Erythroblast (primary cell): ENCODE measurements at regions not wholly inside any gene's neighbourhood (a gene's known extent, or its start where the extent isn't known, plus 50 kb on each side); places are given as distances from the start of the nearest gene placed in this dataset.

Experiments
- GATA1 ChIP-seq: IDR thresholded peaks from 2 replicates; pipeline ENCODE4 v1.6.1; 2011; ENCODE audit warnings: low read depth, mild to moderate bottlenecking, control low read depth, low read length, moderate library complexity
- POLR2A ChIP-seq: IDR thresholded peaks from 2 replicates; pipeline ENCODE4 v1.6.1; 2011; ENCODE audit warnings: mild to moderate bottlenecking, low read length

DNA sequence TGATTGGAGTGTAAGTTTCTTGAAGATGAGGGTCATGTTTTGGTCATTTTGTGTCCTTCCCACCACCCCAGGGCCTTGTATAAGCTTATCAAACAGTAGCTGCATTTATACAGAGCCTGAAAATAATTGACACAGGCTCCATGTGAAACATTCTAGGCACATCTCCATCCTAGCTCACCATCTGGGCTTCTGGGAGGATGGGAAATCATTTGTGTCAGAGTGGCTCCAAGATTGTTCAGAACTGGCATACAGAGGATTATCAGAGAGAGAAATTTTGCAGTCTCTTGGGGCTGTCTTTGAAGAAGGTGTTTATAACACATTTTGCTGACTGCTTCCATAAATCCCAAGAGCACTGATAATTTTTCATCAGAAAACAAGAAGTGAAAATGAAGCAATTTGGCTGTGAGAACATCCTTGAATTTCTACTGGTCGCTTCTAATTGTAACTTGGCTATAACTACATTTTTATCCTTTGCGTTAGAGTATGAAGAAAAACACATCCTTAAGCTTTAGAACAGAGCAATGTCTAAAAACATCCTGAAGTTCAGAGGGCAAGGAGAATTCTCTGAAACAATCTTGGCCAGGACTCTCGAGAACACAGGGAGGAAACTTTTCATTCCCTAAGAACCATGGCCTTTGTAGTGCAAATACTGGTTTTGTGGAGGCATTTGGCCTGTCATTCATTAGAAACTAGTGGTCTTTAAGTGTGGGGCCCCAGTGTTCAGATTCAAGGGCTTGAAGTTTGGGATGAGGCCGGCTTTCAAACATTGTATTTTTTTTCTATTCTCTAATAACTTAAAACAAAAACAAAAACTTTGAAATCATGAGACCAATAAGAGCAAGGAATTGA is 151.1 kb downstream of the DACT1 start:
- TF ChIP-seq POLR2A (no peak), GATA1 (no peak)
